ENCODE measurements at regions not wholly inside any gene's neighbourhood (a gene's known extent, or its start where the extent isn't known, plus 50 kb on each side); places are given as distances from the start of the nearest gene placed in this dataset.

DNA sequence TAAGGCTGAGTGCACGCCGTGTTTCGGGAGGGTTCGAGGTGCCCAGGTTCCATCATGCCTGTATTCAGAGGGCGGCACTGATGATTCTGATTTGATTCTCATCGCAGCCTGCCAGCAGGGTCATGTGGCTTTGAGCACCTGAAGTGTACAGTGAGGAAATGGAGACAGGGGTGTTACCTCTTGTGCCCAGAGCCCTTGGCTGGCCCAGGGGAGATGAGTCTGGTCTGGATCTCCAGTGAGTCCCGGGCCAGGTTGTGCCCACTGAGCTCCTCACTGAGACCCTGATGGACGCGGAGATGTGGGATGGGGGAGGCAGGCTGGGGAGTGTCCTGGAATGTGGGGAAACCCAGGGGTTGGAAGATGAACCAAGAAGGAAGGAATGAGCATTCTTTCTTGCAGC is 54.7 kb downstream of the GADD45G start:
- ATAC-seq (no peak), DNase-seq (ENCODE audit: low spot score) (no peak)
- no peak for TF ChIP-seq ZNF114 (CRISPR knock-in tag; IDR thresholded peaks at IDR 0.05)
- no peak for TF ChIP-seq CREB1 (CRISPR knock-in tag; IDR thresholded peaks at IDR 0.05; ENCODE audit: low read depth)
- no peak for TF ChIP-seq NANOG (IDR thresholded peaks at IDR 0.05; ENCODE audit: borderline replicate concordance)
- TF ChIP-seq, protein P1, sequence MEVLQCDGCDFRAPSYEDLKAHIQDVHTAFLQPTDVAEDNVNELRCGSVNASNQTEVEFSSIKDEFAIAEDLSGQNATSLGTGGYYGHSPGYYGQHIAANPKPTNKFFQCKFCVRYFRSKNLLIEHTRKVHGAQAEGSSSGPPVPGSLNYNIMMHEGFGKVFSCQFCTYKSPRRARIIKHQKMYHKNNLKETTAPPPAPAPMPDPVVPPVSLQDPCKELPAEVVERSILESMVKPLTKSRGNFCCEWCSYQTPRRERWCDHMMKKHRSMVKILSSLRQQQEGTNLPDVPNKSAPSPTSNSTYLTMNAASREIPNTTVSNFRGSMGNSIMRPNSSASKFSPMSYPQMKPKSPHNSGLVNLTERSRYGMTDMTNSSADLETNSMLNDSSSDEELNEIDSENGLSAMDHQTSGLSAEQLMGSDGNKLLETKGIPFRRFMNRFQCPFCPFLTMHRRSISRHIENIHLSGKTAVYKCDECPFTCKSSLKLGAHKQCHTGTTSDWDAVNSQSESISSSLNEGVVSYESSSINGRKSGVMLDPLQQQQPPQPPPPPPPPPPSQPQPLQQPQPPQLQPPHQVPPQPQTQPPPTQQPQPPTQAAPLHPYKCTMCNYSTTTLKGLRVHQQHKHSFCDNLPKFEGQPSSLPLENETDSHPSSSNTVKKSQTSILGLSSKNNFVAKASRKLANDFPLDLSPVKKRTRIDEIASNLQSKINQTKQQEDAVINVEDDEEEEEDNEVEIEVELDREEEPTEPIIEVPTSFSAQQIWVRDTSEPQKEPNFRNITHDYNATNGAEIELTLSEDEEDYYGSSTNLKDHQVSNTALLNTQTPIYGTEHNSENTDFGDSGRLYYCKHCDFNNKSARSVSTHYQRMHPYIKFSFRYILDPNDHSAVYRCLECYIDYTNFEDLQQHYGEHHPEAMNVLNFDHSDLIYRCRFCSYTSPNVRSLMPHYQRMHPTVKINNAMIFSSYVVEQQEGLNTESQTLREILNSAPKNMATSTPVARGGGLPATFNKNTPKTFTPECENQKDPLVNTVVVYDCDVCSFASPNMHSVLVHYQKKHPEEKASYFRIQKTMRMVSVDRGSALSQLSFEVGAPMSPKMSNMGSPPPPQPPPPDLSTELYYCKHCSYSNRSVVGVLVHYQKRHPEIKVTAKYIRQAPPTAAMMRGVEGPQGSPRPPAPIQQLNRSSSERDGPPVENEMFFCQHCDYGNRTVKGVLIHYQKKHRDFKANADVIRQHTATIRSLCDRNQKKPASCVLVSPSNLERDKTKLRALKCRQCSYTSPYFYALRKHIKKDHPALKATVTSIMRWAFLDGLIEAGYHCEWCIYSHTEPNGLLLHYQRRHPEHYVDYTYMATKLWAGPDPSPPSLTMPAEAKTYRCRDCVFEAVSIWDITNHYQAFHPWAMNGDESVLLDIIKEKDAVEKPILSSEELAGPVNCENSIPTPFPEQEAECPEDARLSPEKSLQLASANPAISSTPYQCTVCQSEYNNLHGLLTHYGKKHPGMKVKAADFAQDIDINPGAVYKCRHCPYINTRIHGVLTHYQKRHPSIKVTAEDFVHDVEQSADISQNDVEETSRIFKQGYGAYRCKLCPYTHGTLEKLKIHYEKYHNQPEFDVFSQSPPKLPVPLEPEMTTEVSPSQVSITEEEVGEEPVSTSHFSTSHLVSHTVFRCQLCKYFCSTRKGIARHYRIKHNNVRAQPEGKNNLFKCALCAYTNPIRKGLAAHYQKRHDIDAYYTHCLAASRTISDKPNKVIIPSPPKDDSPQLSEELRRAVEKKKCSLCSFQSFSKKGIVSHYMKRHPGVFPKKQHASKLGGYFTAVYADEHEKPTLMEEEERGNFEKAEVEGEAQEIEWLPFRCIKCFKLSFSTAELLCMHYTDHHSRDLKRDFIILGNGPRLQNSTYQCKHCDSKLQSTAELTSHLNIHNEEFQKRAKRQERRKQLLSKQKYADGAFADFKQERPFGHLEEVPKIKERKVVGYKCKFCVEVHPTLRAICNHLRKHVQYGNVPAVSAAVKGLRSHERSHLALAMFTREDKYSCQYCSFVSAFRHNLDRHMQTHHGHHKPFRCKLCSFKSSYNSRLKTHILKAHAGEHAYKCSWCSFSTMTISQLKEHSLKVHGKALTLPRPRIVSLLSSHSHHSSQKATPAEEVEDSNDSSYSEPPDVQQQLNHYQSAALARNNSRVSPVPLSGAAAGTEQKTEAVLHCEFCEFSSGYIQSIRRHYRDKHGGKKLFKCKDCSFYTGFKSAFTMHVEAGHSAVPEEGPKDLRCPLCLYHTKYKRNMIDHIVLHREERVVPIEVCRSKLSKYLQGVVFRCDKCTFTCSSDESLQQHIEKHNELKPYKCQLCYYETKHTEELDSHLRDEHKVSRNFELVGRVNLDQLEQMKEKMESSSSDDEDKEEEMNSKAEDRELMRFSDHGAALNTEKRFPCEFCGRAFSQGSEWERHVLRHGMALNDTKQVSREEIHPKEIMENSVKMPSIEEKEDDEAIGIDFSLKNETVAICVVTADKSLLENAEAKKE (CRISPR knock-in tag; IDR thresholded peaks at IDR 0.05): no peak
- no peak for TF ChIP-seq EZH2 (IDR thresholded peaks at IDR 0.05; ENCODE audit: low read depth, unreplicated experiment)
- Mint-ChIP-seq H3K4me1 (peaks cover 59% of the 10 kb centered on the region), H3K27me3 (ENCODE audit: insufficient read depth, low read depth, poor library complexity) (peaks cover 13% of the 10 kb centered on the region), H3K36me3 (ENCODE audit: low read depth) (no peaks in the 10 kb centered on the region; the same call in 1 of the 3 replicates), H3K4me3 (no peak overlapping the region), H3K9me3 (no peaks in the 10 kb centered on the region; the same call in 2 of the 3 replicates), H3K27ac (no peak overlapping the region)
- Histone ChIP-seq H2AFZ (no peak overlapping the region), H3K36me3 (ENCODE audit: insufficient read depth) (no peaks in the 10 kb centered on the region), H3K27ac (ENCODE audit: low read depth) (no peak overlapping the region), H3K27me3 (ENCODE audit: insufficient read depth) (no peaks in the 10 kb centered on the region), H3K4me2 (no peak overlapping the region), H3K4me3 (no peak overlapping the region), H3K79me2 (replicated peaks; ENCODE audit: insufficient read depth) (no peaks in the 10 kb centered on the region), H3K4me1 (ENCODE audit: insufficient read depth) (peaks cover 16% of the 10 kb centered on the region), H3K9me2 (ENCODE audit: insufficient read depth) (peaks cover 6% of the 10 kb centered on the region; the same call in 1 of the 2 replicates), H3F3A (replicated peaks; ENCODE audit: low read depth) (no peaks in the 10 kb centered on the region), H4K20me1 (replicated peaks; ENCODE audit: insufficient read depth) (no peaks in the 10 kb centered on the region)

All from GM23338 (cell line).